ENCODE measurements at regions not wholly inside any gene's neighbourhood (a gene's known extent, or its start where the extent isn't known, plus 50 kb on each side); places are given as distances from the start of the nearest gene placed in this dataset.

GRCh38 chr4:63708661-63709060 is 700.6 kb downstream of the TECRL start:
- H3K4me3 ChIP-seq (ENCODE audit: low read depth in 2 of 2, low read length in 2 of 2): no peak overlapping the region
- no peaks in the 10 kb centered on the region for H3K4me1 ChIP-seq (ENCODE audit: control insufficient read depth, insufficient read depth, low read length)
- ATAC-seq (no peak), DNase-seq (ENCODE audit: low read depth, low spot score) (no peak)
- no peak overlapping the region for H3K27ac ChIP-seq (ENCODE audit: low read length)
- TF ChIP-seq SIN3A (IDR thresholded peaks at IDR 0.05; ENCODE audit: borderline replicate concordance, insufficient read depth, low read depth, low read length) (no peak), CTCF (IDR thresholded peaks at IDR 0.05) (no peak), TCF7L2 (IDR thresholded peaks at IDR 0.05; ENCODE audit: low read depth, low read length) (no peak), REST (IDR thresholded peaks at IDR 0.05; ENCODE audit: insufficient read depth in 1 of 2, low read depth in 2 of 2, low read length in 1 of 2) (no peak), POLR2AphosphoS5 (IDR thresholded peaks at IDR 0.05; ENCODE audit: low read depth, low read length) (no peak)
- no peaks in the 10 kb centered on the region for H3K27me3 ChIP-seq (ENCODE audit: control insufficient read depth, insufficient read depth, low read length)
- BruUV-seq (replicated peaks): no TSS peak
- in situ Hi-C loops (cut with HindIII; ENCODE audit: low pct_unique_long_range_greater_than_20kb, low sequenced_read_pairs): no loop called here
- intact Hi-C loops (cut with micrococcal nuclease; ENCODE audit: unreplicated experiment): no loop called here
- CTCF ChIA-PET: no interaction called here
- H3K9me3 ChIP-seq (ENCODE audit: control insufficient read depth, insufficient read depth, low read depth, low read length): no peaks in the 10 kb centered on the region
- H3K36me3 ChIP-seq (ENCODE audit: control insufficient read depth, insufficient read depth, low read length): no peaks in the 10 kb centered on the region
- POLR2A ChIA-PET: no interaction called here

GRCh38 chr4:63700569-63700968 is 708.7 kb downstream of the TECRL start:
- CTCF ChIA-PET: no interaction called here
- no peak for ATAC-seq
- no peak for TF ChIP-seq POLR2AphosphoS5 (IDR thresholded peaks at IDR 0.05; ENCODE audit: low read depth, low read length)
- TF ChIP-seq SIN3A (IDR thresholded peaks at IDR 0.05; ENCODE audit: borderline replicate concordance, insufficient read depth, low read depth, low read length): no peak
- no peak for TF ChIP-seq CTCF (IDR thresholded peaks at IDR 0.05)
- TF ChIP-seq REST (IDR thresholded peaks at IDR 0.05; ENCODE audit: insufficient read depth in 1 of 2, low read depth in 2 of 2, low read length in 1 of 2): no peak
- no peak for TF ChIP-seq TCF7L2 (IDR thresholded peaks at IDR 0.05; ENCODE audit: low read depth, low read length)

More at GRCh38 chr4:63700569-63700968, 708.7 kb downstream of the TECRL start:
- Histone ChIP-seq H3K4me3 (ENCODE audit: low read depth in 2 of 2, low read length in 2 of 2) (no peak overlapping the region), H3K27me3 (ENCODE audit: control insufficient read depth, insufficient read depth, low read length) (no peaks in the 10 kb centered on the region), H3K36me3 (ENCODE audit: control insufficient read depth, insufficient read depth, low read length) (no peaks in the 10 kb centered on the region), H3K27ac (ENCODE audit: low read length) (no peak overlapping the region), H3K9me3 (ENCODE audit: control insufficient read depth, insufficient read depth, low read depth, low read length) (no peaks in the 10 kb centered on the region), H3K4me1 (ENCODE audit: control insufficient read depth, insufficient read depth, low read length) (no peaks in the 10 kb centered on the region)
- no peak for DNase-seq (ENCODE audit: low read depth, low spot score)
- intact Hi-C loops (cut with micrococcal nuclease; ENCODE audit: unreplicated experiment) (no loop called here), in situ Hi-C loops (cut with HindIII; ENCODE audit: low pct_unique_long_range_greater_than_20kb, low sequenced_read_pairs) (no loop called here)
- no TSS peak for BruUV-seq (replicated peaks)
- POLR2A ChIA-PET: no interaction called here

Measured in Panc1 (cell line).